ENCODE measurements at regions not wholly inside any gene's neighbourhood (a gene's known extent, or its start where the extent isn't known, plus 50 kb on each side); places are given as distances from the start of the nearest gene placed in this dataset.

DNA sequence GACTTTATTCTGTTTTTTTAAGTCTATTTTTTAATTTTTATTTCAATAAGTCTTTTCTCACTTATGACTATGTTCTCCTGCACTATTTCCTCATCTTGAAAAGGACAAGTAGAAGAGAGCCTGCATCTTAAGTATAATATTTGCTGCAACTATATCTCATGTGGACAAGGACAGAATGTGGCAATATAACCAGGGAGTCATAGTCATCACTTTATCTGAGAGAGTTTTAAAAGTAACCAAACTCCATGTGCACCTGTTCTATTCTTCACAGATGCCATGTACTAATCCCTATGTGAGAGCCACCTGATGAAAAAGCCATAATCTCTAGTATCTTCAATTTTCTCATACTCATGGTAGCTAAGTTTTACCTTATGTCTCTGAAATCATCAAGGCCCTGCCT, 104.2 kb upstream of the SOX6 start:
- Histone ChIP-seq H3K36me3 (no peaks in the 10 kb centered on the region), H3K27me3 (no peaks in the 10 kb centered on the region), H3K27ac (no peak overlapping the region), H3K9me3 (no peaks in the 10 kb centered on the region), H3K4me3 (no peak overlapping the region), H3K4me1 (peaks cover 0 to 5% (median 0%) of the 10 kb centered on the region in 4 donors)
- TF ChIP-seq, protein P1, sequence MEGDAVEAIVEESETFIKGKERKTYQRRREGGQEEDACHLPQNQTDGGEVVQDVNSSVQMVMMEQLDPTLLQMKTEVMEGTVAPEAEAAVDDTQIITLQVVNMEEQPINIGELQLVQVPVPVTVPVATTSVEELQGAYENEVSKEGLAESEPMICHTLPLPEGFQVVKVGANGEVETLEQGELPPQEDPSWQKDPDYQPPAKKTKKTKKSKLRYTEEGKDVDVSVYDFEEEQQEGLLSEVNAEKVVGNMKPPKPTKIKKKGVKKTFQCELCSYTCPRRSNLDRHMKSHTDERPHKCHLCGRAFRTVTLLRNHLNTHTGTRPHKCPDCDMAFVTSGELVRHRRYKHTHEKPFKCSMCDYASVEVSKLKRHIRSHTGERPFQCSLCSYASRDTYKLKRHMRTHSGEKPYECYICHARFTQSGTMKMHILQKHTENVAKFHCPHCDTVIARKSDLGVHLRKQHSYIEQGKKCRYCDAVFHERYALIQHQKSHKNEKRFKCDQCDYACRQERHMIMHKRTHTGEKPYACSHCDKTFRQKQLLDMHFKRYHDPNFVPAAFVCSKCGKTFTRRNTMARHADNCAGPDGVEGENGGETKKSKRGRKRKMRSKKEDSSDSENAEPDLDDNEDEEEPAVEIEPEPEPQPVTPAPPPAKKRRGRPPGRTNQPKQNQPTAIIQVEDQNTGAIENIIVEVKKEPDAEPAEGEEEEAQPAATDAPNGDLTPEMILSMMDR (IDR thresholded peaks at IDR 0.05), result no peak
- DNase-seq, result no peak
- intact Hi-C loops (cut with DNase I; ENCODE audit: low total_unique reads), result no loop called here

- Histone ChIP-seq H3K27me3 (no peaks in the 10 kb centered on the region), H3K4me3 (no peak overlapping the region), H3K4me1 (peaks cover 0 to 16% (median 0%) of the 10 kb centered on the region in 4 donors), H3K9me3 (no peaks in the 10 kb centered on the region), H3K36me3 (no peaks in the 10 kb centered on the region), H3K27ac (no peak overlapping the region)
- TF ChIP-seq, protein P1 (IDR thresholded peaks at IDR 0.05), result no peak
- DNase-seq, result no peak
- intact Hi-C loops (cut with DNase I; ENCODE audit: low total_unique reads), result no loop called here
These were observed 100.0 kb upstream of the SOX6 start for GRCh38 chr11:16456366-16456765.

- H3K4me3 ChIP-seq, result no peak overlapping the region
- no peaks in the 10 kb centered on the region for H3K27me3 ChIP-seq
- TF ChIP-seq, protein P1 (IDR thresholded peaks at IDR 0.05), result no peak
- H3K27ac ChIP-seq, result no peak overlapping the region
- no peak for DNase-seq
- intact Hi-C loops (cut with DNase I; ENCODE audit: low total_unique reads), result no loop called here
- H3K4me1 ChIP-seq, result peaks cover 0 to 16% (median 0%) of the 10 kb centered on the region in 4 donors
- no peaks in the 10 kb centered on the region for H3K9me3 ChIP-seq
- H3K36me3 ChIP-seq, result no peaks in the 10 kb centered on the region
These were observed 98.0 kb upstream of the SOX6 start for GRCh38 chr11:16454289-16454863.

- Histone ChIP-seq H3K9me3 (no peaks in the 10 kb centered on the region), H3K27ac (no peak overlapping the region), H3K36me3 (no peaks in the 10 kb centered on the region), H3K4me1 (no peaks in the 10 kb centered on the region), H3K4me3 (no peak overlapping the region), H3K27me3 (no peaks in the 10 kb centered on the region)
- TF ChIP-seq, protein P1 (IDR thresholded peaks at IDR 0.05), result no peak
- intact Hi-C loops (cut with DNase I; ENCODE audit: low total_unique reads), result loop anchor here (10.0 kb wide), 1 partner anchor 257 kb away; no protein-coding TSS in a partner anchor
- DNase-seq, result no peak
These were observed 91.9 kb upstream of the SOX6 start for GRCh38 chr11:16448123-16448717.

DNA sequence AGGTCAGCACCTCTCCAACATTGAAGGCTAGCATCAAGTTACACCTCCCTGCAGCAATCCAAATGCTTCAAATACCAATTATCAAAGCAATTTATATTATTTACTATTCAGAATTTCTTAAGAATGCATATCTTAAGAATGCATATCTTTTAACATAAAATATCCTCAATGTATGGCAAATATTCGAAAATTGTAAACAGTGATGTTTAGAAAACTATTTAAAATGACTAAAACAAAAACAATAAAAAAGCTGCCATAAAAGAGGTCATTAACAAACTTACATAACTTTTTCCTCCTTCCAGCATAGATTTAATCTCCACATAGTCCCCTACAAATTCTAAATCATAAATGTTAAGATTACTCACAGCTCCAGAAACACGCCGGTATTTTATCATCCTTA, 85.1 kb upstream of the SOX6 start:
- H3K4me1 ChIP-seq, result no peaks in the 10 kb centered on the region
- TF ChIP-seq, protein P1 (IDR thresholded peaks at IDR 0.05), result no peak
- H3K36me3 ChIP-seq, result no peaks in the 10 kb centered on the region
- H3K4me3 ChIP-seq, result no peak overlapping the region
- no peaks in the 10 kb centered on the region for H3K27me3 ChIP-seq
- no peak overlapping the region for H3K27ac ChIP-seq
- intact Hi-C loops (cut with DNase I; ENCODE audit: low total_unique reads), result loop anchor here (10.0 kb wide), 1 partner anchor 263 kb away; no protein-coding TSS in a partner anchor
- no peak for DNase-seq
- H3K9me3 ChIP-seq, result no peaks in the 10 kb centered on the region
